KMS-11 (cell line): ENCODE measurements at regions not wholly inside any gene's neighbourhood (a gene's known extent, or its start where the extent isn't known, plus 50 kb on each side); places are given as distances from the start of the nearest gene placed in this dataset.
"Not testable (repeated sequence)": the region's sequence is repeated elsewhere in the genome, so short reads cannot be mapped to it uniquely, and the experiment has no call there.

Experiments
- H2AFZ ChIP-seq: fragments of 200-600 bp; sonication (generic); 2 replicates; pipeline ENCODE4 v1.6.1; 2016; ENCODE audit warnings: antibody characterized with exemption, mixed run types, low read depth
- H3K27ac ChIP-seq: fragments of 200-600 bp; sonication (generic); 2 replicates; pipeline ENCODE4 v1.6.1; 2016; ENCODE audit warnings: mild to moderate bottlenecking, mixed run types
- H3K27me3 ChIP-seq: fragments of 200-600 bp; sonication (generic); 2 replicates; pipeline ENCODE4 v1.6.1; 2017; ENCODE audit warnings: mild to moderate bottlenecking, low read depth, mixed run types, moderate library complexity; ENCODE audit not compliant: insufficient read depth
- H3K36me3 ChIP-seq: fragments of 200-600 bp; sonication (generic); 2 replicates; pipeline ENCODE4 v1.6.1; 2017; ENCODE audit warnings: mild to moderate bottlenecking, mixed run types; ENCODE audit not compliant: insufficient read depth
- H3K4me1 ChIP-seq: fragments of 200-600 bp; sonication (generic); 2 replicates; pipeline ENCODE4 v1.6.1; 2016; ENCODE audit warnings: mild to moderate bottlenecking, low read depth, mixed run types; ENCODE audit not compliant: poor library complexity, severe bottlenecking
- H3K4me2 ChIP-seq: fragments of 200-600 bp; sonication (generic); 2 replicates; pipeline ENCODE4 v1.7.0; 2016; ENCODE audit warnings: mild to moderate bottlenecking, mixed run types
- H3K4me3 ChIP-seq: fragments of 200-600 bp; sonication (generic); IDR thresholded peaks from 2 replicates; pipeline ENCODE4 v1.6.1; 2017; ENCODE audit warnings: low read depth, low read length, mixed read lengths; ENCODE audit not compliant: insufficient read depth
- H3K79me2 ChIP-seq: fragments of 200-600 bp; sonication (generic); 2 replicates; pipeline ENCODE4 v1.6.1; 2016; ENCODE audit warnings: low read depth, mixed run types; ENCODE audit not compliant: insufficient read depth
- H3K9ac ChIP-seq: fragments of 200-600 bp; sonication (generic); 2 replicates; pipeline ENCODE4 v1.6.1; 2016; ENCODE audit warnings: mild to moderate bottlenecking, mixed run types
- H4K20me1 ChIP-seq: fragments of 200-600 bp; sonication (generic); 2 replicates; pipeline ENCODE4 v1.6.1; 2016; ENCODE audit warnings: mild to moderate bottlenecking, mixed run types; ENCODE audit not compliant: insufficient read depth
- TF ChIP-seq, protein P1 (sequence below): fragments of 200-600 bp; sonication (generic); conservative IDR thresholded peaks from 2 replicates; pipeline ENCODE4 v1.6.1; 2017; ENCODE audit warnings: low read depth, mild to moderate bottlenecking, antibody characterized with exemption, low read length, moderate library complexity, mixed read lengths

DNA sequence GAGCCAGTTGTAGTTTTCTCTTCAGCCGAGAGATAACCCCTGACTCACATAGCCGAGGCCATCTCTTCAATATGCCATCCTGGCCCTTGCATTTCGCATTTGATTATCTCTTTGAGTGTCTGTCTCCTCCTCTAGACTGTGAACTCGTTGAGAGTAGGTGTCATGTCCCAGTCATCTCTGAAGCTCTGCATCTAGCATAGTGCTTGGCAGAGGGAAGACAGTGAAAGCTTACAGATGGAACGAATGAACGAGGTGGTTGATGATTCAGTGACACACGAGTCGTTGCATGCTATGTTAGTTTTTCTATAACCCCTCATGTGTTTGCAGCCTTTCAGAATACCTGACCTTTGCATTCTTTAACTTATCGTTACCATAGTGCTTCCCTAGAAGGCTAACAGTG, 59.9 kb upstream of the CYRIA start:
- no peaks in the 10 kb centered on the region for H3K4me1 ChIP-seq
- H3K79me2 ChIP-seq, result no peaks in the 10 kb centered on the region
- TF ChIP-seq, protein P1, sequence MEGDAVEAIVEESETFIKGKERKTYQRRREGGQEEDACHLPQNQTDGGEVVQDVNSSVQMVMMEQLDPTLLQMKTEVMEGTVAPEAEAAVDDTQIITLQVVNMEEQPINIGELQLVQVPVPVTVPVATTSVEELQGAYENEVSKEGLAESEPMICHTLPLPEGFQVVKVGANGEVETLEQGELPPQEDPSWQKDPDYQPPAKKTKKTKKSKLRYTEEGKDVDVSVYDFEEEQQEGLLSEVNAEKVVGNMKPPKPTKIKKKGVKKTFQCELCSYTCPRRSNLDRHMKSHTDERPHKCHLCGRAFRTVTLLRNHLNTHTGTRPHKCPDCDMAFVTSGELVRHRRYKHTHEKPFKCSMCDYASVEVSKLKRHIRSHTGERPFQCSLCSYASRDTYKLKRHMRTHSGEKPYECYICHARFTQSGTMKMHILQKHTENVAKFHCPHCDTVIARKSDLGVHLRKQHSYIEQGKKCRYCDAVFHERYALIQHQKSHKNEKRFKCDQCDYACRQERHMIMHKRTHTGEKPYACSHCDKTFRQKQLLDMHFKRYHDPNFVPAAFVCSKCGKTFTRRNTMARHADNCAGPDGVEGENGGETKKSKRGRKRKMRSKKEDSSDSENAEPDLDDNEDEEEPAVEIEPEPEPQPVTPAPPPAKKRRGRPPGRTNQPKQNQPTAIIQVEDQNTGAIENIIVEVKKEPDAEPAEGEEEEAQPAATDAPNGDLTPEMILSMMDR, result no peak
- no peak overlapping the region for H3K4me2 ChIP-seq
- no peaks in the 10 kb centered on the region for H4K20me1 ChIP-seq
- no peak overlapping the region for H2AFZ ChIP-seq
- H3K27ac ChIP-seq, result no peak overlapping the region
- H3K4me3 ChIP-seq, result no peak overlapping the region
- no peaks in the 10 kb centered on the region for H3K27me3 ChIP-seq
- no peak overlapping the region for H3K9ac ChIP-seq
- no peaks in the 10 kb centered on the region for H3K36me3 ChIP-seq

DNA sequence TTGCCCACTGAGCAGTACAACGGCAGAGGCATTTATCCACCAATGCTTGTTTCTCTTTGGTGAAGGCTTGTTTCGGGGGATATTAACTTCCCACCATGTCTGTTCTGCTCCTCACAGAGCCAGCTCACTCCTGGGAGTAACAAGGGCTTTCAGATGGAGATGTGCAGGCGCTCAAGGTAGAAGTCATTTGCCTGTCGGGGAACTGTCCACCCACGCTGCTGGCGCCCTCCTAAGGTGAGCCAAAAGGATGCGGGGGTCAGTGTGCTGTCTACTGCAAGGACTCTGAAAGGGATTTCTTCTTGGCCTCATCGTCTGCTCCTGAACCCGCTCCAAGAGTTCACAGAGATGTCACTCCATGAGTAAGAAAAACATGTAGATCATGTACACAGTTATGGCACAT, 57.0 kb upstream of the CYRIA start:
- TF ChIP-seq, protein P1, result no peak
- no peaks in the 10 kb centered on the region for H3K4me1 ChIP-seq
- H2AFZ ChIP-seq, result no peak overlapping the region
- no peak overlapping the region for H3K4me3 ChIP-seq
- H3K36me3 ChIP-seq, result no peaks in the 10 kb centered on the region
- H3K79me2 ChIP-seq, result no peaks in the 10 kb centered on the region
- no peaks in the 10 kb centered on the region for H3K27me3 ChIP-seq
- no peak overlapping the region for H3K27ac ChIP-seq
- no peaks in the 10 kb centered on the region for H4K20me1 ChIP-seq
- no peak overlapping the region for H3K9ac ChIP-seq
- H3K4me2 ChIP-seq, result no peak overlapping the region

DNA sequence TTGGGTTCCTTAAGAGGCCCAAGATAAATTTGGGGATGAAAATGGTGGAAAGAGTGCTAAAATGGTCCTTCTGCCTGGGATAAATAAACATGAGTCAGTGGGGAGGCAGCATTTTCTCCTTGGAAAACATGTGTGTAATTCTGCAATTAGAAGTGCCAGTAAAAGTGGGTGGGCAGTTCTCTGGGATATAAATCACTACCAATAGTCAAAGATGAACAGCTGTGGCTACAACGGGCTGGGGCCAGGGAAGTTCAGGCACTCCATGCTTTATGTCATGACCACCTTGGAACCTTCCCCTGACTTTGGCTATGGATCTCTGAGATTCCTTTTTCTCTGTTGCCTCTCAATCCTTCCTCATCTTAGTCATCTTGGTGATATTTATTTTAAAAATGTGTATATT, 56.5 kb upstream of the CYRIA start:
- Histone ChIP-seq H3K27me3 (no peaks in the 10 kb centered on the region), H2AFZ (no peak overlapping the region), H3K79me2 (no peaks in the 10 kb centered on the region), H3K36me3 (no peaks in the 10 kb centered on the region), H3K9ac (no peak overlapping the region), H3K4me2 (no peak overlapping the region), H3K4me3 (no peak overlapping the region), H3K4me1 (no peaks in the 10 kb centered on the region), H3K27ac (no peak overlapping the region), H4K20me1 (no peaks in the 10 kb centered on the region)
- TF ChIP-seq, protein P1, result no peak

DNA sequence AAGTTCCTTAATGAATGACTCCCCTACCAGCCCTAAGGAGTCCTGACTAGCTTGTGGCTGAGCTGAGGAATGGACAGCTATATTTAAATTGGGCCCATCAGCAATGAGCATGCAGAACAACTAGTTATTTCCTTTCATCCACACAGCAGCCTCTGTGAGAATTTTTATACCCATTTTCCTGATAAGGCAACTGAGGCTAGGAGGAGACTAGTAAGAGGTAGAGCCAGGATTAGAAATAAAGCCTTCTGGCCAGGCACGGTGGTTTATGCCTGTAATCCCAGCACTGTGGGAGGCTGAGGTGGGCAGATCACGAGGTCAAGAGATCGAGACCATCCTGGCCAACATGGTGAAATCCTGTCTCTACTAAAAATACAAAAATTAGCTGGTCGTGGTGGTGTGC, 55.9 kb upstream of the CYRIA start:
- H3K27ac ChIP-seq, H3K79me2 ChIP-seq, H3K4me3 ChIP-seq, H3K4me1 ChIP-seq, H3K27me3 ChIP-seq, H3K36me3 ChIP-seq, H3K9ac ChIP-seq, H2AFZ ChIP-seq, H4K20me1 ChIP-seq, H3K4me2 ChIP-seq: not testable (repeated sequence)

DNA sequence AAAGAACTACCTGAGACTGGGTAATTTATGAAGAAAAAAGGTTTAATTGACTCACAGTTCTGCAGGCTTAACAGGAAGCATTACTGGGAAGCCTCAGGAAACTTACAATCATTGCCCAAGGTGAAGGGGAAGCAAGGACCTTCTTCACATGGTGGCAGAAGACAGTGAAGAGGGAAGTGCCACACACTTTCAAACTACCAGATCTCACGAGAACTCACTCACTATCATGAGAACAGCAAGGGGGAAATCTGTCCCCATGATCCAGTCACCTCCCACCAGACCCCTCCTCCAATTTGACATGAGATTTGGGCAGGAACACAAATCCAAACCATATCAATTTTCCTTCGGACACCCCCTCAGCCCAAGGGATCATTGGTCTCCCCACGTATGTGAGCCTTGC, 55.1 kb upstream of the CYRIA start:
- H2AFZ ChIP-seq, H3K9ac ChIP-seq, H3K4me2 ChIP-seq, H3K27me3 ChIP-seq, H4K20me1 ChIP-seq, H3K79me2 ChIP-seq, H3K36me3 ChIP-seq, H3K4me1 ChIP-seq, H3K27ac ChIP-seq, H3K4me3 ChIP-seq: not testable (repeated sequence)

DNA sequence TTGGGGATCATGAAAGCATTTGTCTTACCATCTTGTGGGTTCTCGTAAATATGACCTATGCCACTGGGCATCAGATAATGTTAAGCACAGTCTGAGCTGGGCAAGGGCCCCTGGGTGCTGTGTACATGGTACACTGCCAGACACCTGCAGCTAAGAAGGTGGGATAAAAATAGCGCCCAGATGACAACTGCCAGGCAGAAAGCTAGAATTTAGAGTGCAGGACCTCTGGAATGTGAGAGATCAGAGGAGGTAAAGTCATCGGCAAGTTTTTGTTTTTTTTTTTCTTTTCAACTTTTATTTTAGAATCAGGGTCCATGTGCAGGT, 53.8 kb upstream of the CYRIA start:
- H2AFZ ChIP-seq, result no peak overlapping the region
- no peak overlapping the region for H3K4me2 ChIP-seq
- no peak overlapping the region for H3K4me3 ChIP-seq
- H3K27me3 ChIP-seq, result no peaks in the 10 kb centered on the region
- H4K20me1 ChIP-seq, result no peaks in the 10 kb centered on the region
- no peak overlapping the region for H3K27ac ChIP-seq
- no peaks in the 10 kb centered on the region for H3K79me2 ChIP-seq
- no peaks in the 10 kb centered on the region for H3K36me3 ChIP-seq
- H3K9ac ChIP-seq, result no peak overlapping the region
- TF ChIP-seq, protein P1, result no peak
- no peaks in the 10 kb centered on the region for H3K4me1 ChIP-seq
